ENCODE measurements at regions not wholly inside any gene's neighbourhood (a gene's known extent, or its start where the extent isn't known, plus 50 kb on each side); places are given as distances from the start of the nearest gene placed in this dataset.

- TF ChIP-seq CTCF (IDR thresholded peaks at IDR 0.05) (no peak), POLR2A (IDR thresholded peaks at IDR 0.05) (no peak)
Observed at GRCh38 chr5:130488252-130488651, 584.0 kb downstream of the CHSY3 start.

Data from thyroid gland (tissue), 4 donors.